Tibial nerve (tissue), 4 donors: ENCODE measurements at regions not wholly inside any gene's neighbourhood (a gene's known extent, or its start where the extent isn't known, plus 50 kb on each side); places are given as distances from the start of the nearest gene placed in this dataset.

Experiments
- DNase-seq, 2 donors: peaks; one replicate each; pipeline ENCODE4 v3.0.0-alpha.2; 2019; ENCODE audit warnings: low spot score in 2 of 2
- H3K27ac ChIP-seq, 4 donors: fragments of 200-600 bp; sonication (generic) in 3 of 4; one replicate each; pipeline ENCODE4 v1.5.1; 2017 to 2019; ENCODE audit warnings: mild to moderate bottlenecking in 1 of 4
- H3K27me3 ChIP-seq, 2 donors: fragments of 200-600 bp; sonication (generic) in 1 of 2; one replicate each; pipeline versions ENCODE4 v1.5.1 to v1.6.0; 2017 to 2019
- H3K36me3 ChIP-seq, 3 donors: fragments of 200-600 bp; sonication (generic); one replicate each; pipeline ENCODE4 v1.5.1; 2018 to 2019
- H3K4me1 ChIP-seq, 4 donors: fragments of 200-600 bp; sonication (generic) in 3 of 4; one replicate each; pipeline ENCODE4 v1.5.1; 2017 to 2019
- H3K4me3 ChIP-seq, 4 donors: fragments of 200-600 bp; sonication (generic) in 3 of 4; one replicate each; pipeline ENCODE4 v1.5.1; 2017 to 2019; ENCODE audit warnings: mild to moderate bottlenecking in 1 of 4, moderate library complexity in 1 of 4
- H3K9me3 ChIP-seq, 4 donors: fragments of 200-600 bp; sonication (generic) in 3 of 4; one replicate each; pipeline ENCODE4 v1.5.1; 2017 to 2019
- EP300 ChIP-seq, 2 donors: sonication (generic); formaldehyde crosslinking; IDR thresholded peaks; one replicate each; pipeline ENCODE4 v1.6.1; 2017; ENCODE audit warnings: antibody characterized with exemption in 2 of 2, mild to moderate bottlenecking in 1 of 2
- POLR2A ChIP-seq, 2 donors: fragments of 450-650 bp; IDR thresholded peaks; one replicate each; pipeline ENCODE4 v1.6.1; 2017; ENCODE audit warnings: antibody characterized with exemption in 2 of 2, mild to moderate bottlenecking in 2 of 2, moderate library complexity in 2 of 2
- WGBS, 2 donors: methylation state at CpG; one replicate each; pipeline ENCODE4 v1.1.5; 2018; 5-methylcytosine and 5-hydroxymethylcytosine counted together
- TF ChIP-seq, protein P1 (sequence below), 5 experiments: fragments of 200-600 bp in 3 of 5; fragments of 450-650 bp in 2 of 5; sonication (generic) in 3 of 5; IDR thresholded peaks; one replicate each; pipeline ENCODE4 v1.5.1; 2016 to 2019; ENCODE audit warnings: antibody characterized with exemption in 5 of 5, mild to moderate bottlenecking in 3 of 5, moderate library complexity in 2 of 5

DNA sequence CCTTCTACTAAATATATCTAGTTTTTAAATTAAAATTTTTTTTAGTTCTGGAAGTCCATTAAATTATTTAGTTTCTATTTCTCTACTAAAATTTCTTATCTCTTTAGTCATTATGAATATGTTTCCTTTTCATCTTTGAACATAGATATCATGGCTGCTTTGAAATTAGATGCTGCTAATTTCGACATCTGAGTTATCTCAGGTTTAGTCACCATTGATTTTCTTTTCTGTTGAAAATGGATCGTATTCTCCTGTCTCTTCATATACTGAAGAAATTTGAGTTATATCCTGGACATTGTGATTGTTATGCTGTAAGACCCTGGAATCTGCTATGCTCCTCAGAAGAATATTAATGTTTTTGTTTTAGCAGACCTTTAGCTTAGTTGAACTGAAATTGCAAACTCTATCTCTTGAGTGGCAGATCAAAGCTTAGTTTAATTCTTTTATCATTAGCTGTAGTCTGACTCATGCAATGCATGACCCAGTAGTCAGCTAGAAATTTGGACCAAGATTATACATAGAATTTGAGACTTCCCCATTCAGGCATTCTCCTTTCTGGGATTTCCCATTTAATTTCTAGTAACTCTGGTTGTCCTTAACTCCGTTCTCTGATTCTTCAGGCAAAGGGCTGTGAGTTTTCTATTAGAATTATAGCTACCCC lies 439.8 kb upstream of the IL12A start:
- H3K27me3 ChIP-seq = no peaks in the 10 kb centered on the region
- TF ChIP-seq EP300 (IDR thresholded peaks at IDR 0.05) = no peak
- TF ChIP-seq POLR2A (IDR thresholded peaks at IDR 0.05) = no peak
- TF ChIP-seq, protein P1, sequence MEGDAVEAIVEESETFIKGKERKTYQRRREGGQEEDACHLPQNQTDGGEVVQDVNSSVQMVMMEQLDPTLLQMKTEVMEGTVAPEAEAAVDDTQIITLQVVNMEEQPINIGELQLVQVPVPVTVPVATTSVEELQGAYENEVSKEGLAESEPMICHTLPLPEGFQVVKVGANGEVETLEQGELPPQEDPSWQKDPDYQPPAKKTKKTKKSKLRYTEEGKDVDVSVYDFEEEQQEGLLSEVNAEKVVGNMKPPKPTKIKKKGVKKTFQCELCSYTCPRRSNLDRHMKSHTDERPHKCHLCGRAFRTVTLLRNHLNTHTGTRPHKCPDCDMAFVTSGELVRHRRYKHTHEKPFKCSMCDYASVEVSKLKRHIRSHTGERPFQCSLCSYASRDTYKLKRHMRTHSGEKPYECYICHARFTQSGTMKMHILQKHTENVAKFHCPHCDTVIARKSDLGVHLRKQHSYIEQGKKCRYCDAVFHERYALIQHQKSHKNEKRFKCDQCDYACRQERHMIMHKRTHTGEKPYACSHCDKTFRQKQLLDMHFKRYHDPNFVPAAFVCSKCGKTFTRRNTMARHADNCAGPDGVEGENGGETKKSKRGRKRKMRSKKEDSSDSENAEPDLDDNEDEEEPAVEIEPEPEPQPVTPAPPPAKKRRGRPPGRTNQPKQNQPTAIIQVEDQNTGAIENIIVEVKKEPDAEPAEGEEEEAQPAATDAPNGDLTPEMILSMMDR (IDR thresholded peaks at IDR 0.05) = no peak
- no peaks in the 10 kb centered on the region for H3K36me3 ChIP-seq
- H3K27ac ChIP-seq = no peak overlapping the region
- peaks cover 0 to 11% (median 0%) of the 10 kb centered on the region in 4 donors for H3K9me3 ChIP-seq
- no peaks in the 10 kb centered on the region for H3K4me1 ChIP-seq
- 86 to 90% methylated on average over 3 of the region's 3 CpGs for WGBS, 2 donors
- no peak for DNase-seq
- H3K4me3 ChIP-seq = no peak overlapping the region

DNA sequence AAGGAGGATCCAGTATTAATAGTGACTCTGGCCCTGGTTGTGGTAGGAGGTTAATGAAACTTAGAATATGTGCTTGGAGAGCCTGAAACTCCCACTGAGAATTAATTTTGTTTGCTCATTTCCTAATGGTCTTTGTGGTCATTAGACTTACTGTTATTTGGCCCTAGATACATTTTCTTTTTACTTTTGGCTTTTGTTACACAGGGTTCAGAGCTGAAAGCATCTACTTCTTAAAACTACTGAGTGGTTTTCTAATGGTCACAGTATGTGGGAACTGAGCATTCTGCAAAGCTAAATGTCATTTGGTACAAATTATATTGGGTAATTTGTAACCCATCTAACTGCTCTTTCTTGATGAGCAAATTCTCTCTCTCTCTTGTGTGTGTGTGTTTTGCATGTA lies 433.4 kb upstream of the IL12A start:
- Histone ChIP-seq H3K4me3 (no peak overlapping the region), H3K4me1 (no peaks in the 10 kb centered on the region), H3K27ac (no peak overlapping the region), H3K36me3 (no peaks in the 10 kb centered on the region), H3K27me3 (no peaks in the 10 kb centered on the region), H3K9me3 (no peaks in the 10 kb centered on the region)
- no peak for DNase-seq
- TF ChIP-seq, protein P1 (IDR thresholded peaks at IDR 0.05) = no peak
- TF ChIP-seq POLR2A (IDR thresholded peaks at IDR 0.05) (no peak), EP300 (IDR thresholded peaks at IDR 0.05) (no peak)

DNA sequence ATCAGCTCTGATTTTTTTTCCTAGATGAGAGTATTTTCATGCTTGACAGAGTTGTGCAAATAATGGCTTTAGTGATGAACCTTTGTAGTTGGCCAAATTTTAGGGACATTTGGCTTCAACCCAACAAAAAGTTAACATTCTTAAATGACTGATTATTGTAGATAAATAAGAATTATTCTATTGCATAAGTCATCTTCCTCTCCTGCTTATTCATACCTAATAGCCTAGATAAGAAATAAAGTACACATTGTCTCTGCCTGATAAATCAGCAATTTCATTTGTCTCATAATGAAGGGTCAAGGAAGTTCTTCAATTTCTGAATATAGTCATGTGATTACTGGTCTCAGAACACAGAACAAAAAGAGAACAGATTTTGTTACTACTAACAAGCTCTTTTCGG lies 428.9 kb upstream of the IL12A start:
- no peak overlapping the region for H3K27ac ChIP-seq
- H3K27me3 ChIP-seq = no peaks in the 10 kb centered on the region
- no peaks in the 10 kb centered on the region for H3K36me3 ChIP-seq
- no peaks in the 10 kb centered on the region for H3K9me3 ChIP-seq
- no peak overlapping the region for H3K4me3 ChIP-seq
- no peaks in the 10 kb centered on the region for H3K4me1 ChIP-seq
- 65 to 89% methylated on average over 1 of the region's 1 CpG for WGBS, 2 donors
- DNase-seq = no peak
- TF ChIP-seq, protein P1 (IDR thresholded peaks at IDR 0.05) = no peak
- TF ChIP-seq POLR2A (IDR thresholded peaks at IDR 0.05) = no peak
- no peak for TF ChIP-seq EP300 (IDR thresholded peaks at IDR 0.05)

DNA sequence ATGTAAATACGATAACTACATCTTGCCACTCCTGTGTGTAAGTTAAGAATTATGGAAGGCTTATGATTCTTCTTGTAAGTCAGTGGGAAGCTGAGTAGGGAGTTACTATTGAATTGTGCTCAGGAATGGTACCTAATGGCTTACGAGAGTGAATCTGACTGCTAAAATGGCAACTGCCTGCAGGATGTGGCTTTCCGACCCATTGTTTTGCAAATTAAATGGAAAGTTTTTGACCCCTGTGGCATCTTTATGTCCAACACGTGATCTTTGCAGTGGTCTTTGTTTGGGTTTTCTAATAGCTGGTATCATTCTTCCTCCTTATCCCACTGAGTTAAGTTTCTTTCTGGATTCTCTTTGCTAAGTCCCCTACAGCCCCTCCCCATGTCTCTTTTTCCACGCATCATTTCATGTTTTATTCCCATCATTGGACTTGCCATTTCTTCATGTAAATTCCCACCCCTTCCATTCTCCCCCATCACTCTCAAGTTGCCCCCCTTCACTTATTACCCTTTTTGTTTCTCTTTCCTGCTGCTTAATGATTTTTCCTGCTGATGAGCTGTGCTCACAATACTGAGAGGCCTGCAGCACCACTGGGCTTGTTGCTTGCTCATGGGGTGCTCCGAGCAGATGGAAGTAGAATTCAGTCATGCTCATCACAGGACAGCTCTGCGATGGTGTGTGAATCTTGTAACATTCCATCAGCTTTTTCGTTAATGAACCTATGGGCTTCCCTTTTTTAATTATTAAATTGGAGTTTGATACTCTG lies 428.2 kb upstream of the IL12A start:
- TF ChIP-seq POLR2A (IDR thresholded peaks at IDR 0.05) = no peak
- no peak for TF ChIP-seq EP300 (IDR thresholded peaks at IDR 0.05)
- TF ChIP-seq, protein P1 (IDR thresholded peaks at IDR 0.05) = no peak
- no peak for DNase-seq
- Histone ChIP-seq H3K4me1 (no peaks in the 10 kb centered on the region), H3K9me3 (no peaks in the 10 kb centered on the region), H3K4me3 (no peak overlapping the region), H3K27ac (no peak overlapping the region), H3K27me3 (no peaks in the 10 kb centered on the region), H3K36me3 (no peaks in the 10 kb centered on the region)
- 64 to 68% methylated on average over 8 of the region's 8 CpGs for WGBS, 2 donors

DNA sequence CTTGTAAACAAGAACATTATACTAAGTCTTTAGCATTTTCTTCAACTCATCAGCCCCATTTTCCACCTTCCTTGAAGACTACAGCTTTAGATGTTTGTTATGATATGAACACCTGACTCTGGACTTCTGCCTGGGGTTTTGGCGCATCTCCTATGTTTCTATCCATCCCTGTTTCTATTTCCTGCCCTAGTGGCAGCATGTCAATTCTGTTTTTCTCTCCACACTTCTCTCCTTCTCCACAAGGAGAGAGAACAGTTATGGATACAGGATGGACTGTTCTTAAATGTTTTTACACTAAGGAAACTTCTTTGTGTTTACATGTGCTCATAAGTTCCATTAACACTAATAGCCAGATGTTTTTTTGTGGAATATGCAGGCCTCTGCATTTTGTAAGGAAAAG lies 423.3 kb upstream of the IL12A start:
- H3K27ac ChIP-seq = no peak overlapping the region
- no peak for DNase-seq
- no peaks in the 10 kb centered on the region for H3K27me3 ChIP-seq
- H3K4me1 ChIP-seq = no peaks in the 10 kb centered on the region
- H3K36me3 ChIP-seq = no peaks in the 10 kb centered on the region
- TF ChIP-seq, protein P1 (IDR thresholded peaks at IDR 0.05) = no peak
- no peak for TF ChIP-seq POLR2A (IDR thresholded peaks at IDR 0.05)
- TF ChIP-seq EP300 (IDR thresholded peaks at IDR 0.05) = no peak
- 76 to 84% methylated on average over 1 of the region's 1 CpG for WGBS, 2 donors
- H3K9me3 ChIP-seq = no peaks in the 10 kb centered on the region
- no peak overlapping the region for H3K4me3 ChIP-seq
